Endodermal cell (in vitro differentiated cells): ENCODE measurements at regions not wholly inside any gene's neighbourhood (a gene's known extent, or its start where the extent isn't known, plus 50 kb on each side); places are given as distances from the start of the nearest gene placed in this dataset.

Source experiments
- DNase-seq: peaks from one replicate; pipeline ENCODE4 v3.0.0-alpha.2; 2017
- H3K27ac ChIP-seq: 2 replicates; pipeline ENCODE4 v1.5.1; 2013; ENCODE audit warnings: mild to moderate bottlenecking, low read depth, low read length, moderate library complexity
- H3K27me3 ChIP-seq: 2 replicates; pipeline ENCODE4 v1.6.1; 2013; ENCODE audit warnings: mild to moderate bottlenecking, low read length, moderate library complexity; ENCODE audit not compliant: insufficient read depth, control insufficient read depth, poor library complexity, severe bottlenecking
- H3K36me3 ChIP-seq: 2 replicates; pipeline ENCODE4 v1.7.0; 2013; ENCODE audit warnings: mild to moderate bottlenecking, low read length, moderate library complexity; ENCODE audit not compliant: control insufficient read depth, insufficient read depth
- H3K4me1 ChIP-seq: one replicate; pipeline ENCODE4 v1.7.0; 2013; ENCODE audit warnings: low read length; ENCODE audit not compliant: control insufficient read depth, insufficient read depth
- H3K4me3 ChIP-seq: 2 replicates; pipeline ENCODE4 v1.5.1; 2013; ENCODE audit warnings: mild to moderate bottlenecking, low read length, moderate library complexity
- H3K9ac ChIP-seq: 2 replicates; pipeline ENCODE4 v1.6.1; 2013; ENCODE audit warnings: mild to moderate bottlenecking, low read length, moderate library complexity; ENCODE audit not compliant: poor library complexity, severe bottlenecking; ENCODE audit errors: extremely low read depth
- H3K9me3 ChIP-seq: 2 replicates; pipeline ENCODE4 v1.6.1; 2013; ENCODE audit warnings: mild to moderate bottlenecking, low read length, moderate library complexity; ENCODE audit not compliant: control insufficient read depth
- H3K27ac Mint-ChIP-seq: 2 replicates; pipeline ENCODE4 v1.8.0; 2020; ENCODE audit warnings: mixed read lengths
- H3K27me3 Mint-ChIP-seq: 2 replicates; pipeline ENCODE4 v1.8.0; 2021; ENCODE audit warnings: mild to moderate bottlenecking, mixed read lengths; ENCODE audit not compliant: insufficient read depth
- H3K36me3 Mint-ChIP-seq: 2 replicates; pipeline ENCODE4 v1.8.0; 2020; ENCODE audit warnings: low read depth, mixed read lengths
- H3K4me1 Mint-ChIP-seq: 2 replicates; pipeline ENCODE4 v1.8.0; 2020; ENCODE audit warnings: mixed read lengths
- H3K4me3 Mint-ChIP-seq: 2 replicates; pipeline ENCODE4 v1.8.0; 2020; ENCODE audit warnings: mild to moderate bottlenecking, moderate library complexity, mixed read lengths
- H3K9me3 Mint-ChIP-seq: 2 replicates; pipeline ENCODE4 v1.8.0; 2020; ENCODE audit warnings: mild to moderate bottlenecking, mixed read lengths
- WGBS, 2 experiments: methylation state at CpG; one replicate each; pipeline versions ENCODE4 v1.1.5 to v1.1.7; 2013; ENCODE audit warnings: missing lambda C conversion rate in 2 of 2, mixed read lengths in 1 of 2; ENCODE audit not compliant: insufficient coverage in 1 of 2, insufficient read length in 1 of 2; 5-methylcytosine and 5-hydroxymethylcytosine counted together
- TF ChIP-seq, protein P1 (sequence below): fragments of 200-600 bp; sonication (generic); conservative IDR thresholded peaks from 2 replicates; pipeline ENCODE4 v1.5.0; 2021; ENCODE audit warnings: antibody characterized with exemption, mild to moderate bottlenecking

DNA sequence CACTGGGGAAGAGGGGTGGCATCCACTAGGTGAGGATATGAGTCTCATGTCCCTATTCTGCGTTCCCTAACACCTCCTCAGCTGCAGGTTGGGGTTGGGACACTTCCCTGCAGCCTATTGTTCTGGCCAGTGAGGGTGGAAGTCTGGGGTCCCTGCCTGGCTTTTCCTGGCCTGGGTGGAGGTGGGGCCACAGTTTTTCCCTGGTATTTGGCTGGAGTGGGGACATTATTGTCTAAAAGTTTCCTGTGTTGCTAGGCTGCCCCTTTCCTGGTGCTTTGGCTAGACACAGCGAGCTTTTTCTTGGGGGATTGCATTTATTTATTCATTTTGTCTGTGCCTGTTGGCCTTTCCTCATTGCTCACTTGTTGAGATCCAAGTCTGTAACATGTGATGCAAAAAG, 559.5 kb upstream of the IGFBP3 start:
- Mint-ChIP-seq H3K27ac (no peak overlapping the region), H3K36me3 (no peaks in the 10 kb centered on the region), H3K4me3 (no peak overlapping the region), H3K4me1 (no peaks in the 10 kb centered on the region), H3K9me3 (no peaks in the 10 kb centered on the region), H3K27me3 (peaks cover 2% of the 10 kb centered on the region)
- Histone ChIP-seq H3K27ac (no peak overlapping the region), H3K4me1 (peaks cover 3% of the 10 kb centered on the region), H3K4me3 (no peak overlapping the region), H3K36me3 (no peaks in the 10 kb centered on the region), H3K9ac (no peak overlapping the region), H3K27me3 (no peaks in the 10 kb centered on the region), H3K9me3 (no peaks in the 10 kb centered on the region)
- TF ChIP-seq, protein P1, sequence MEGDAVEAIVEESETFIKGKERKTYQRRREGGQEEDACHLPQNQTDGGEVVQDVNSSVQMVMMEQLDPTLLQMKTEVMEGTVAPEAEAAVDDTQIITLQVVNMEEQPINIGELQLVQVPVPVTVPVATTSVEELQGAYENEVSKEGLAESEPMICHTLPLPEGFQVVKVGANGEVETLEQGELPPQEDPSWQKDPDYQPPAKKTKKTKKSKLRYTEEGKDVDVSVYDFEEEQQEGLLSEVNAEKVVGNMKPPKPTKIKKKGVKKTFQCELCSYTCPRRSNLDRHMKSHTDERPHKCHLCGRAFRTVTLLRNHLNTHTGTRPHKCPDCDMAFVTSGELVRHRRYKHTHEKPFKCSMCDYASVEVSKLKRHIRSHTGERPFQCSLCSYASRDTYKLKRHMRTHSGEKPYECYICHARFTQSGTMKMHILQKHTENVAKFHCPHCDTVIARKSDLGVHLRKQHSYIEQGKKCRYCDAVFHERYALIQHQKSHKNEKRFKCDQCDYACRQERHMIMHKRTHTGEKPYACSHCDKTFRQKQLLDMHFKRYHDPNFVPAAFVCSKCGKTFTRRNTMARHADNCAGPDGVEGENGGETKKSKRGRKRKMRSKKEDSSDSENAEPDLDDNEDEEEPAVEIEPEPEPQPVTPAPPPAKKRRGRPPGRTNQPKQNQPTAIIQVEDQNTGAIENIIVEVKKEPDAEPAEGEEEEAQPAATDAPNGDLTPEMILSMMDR, result no peak
- WGBS, 2 experiments, result 94 to 100% methylated on average over 1 to 2 of the region's 2 CpGs
- no peak for DNase-seq

GRCh38 chr7:46479680-46480079, 558.6 kb upstream of the IGFBP3 start:
- Histone ChIP-seq H3K36me3 (no peaks in the 10 kb centered on the region), H3K27me3 (no peaks in the 10 kb centered on the region), H3K4me1 (no peaks in the 10 kb centered on the region), H3K9ac (no peak overlapping the region), H3K9me3 (no peaks in the 10 kb centered on the region), H3K27ac (no peak overlapping the region), H3K4me3 (no peak overlapping the region)
- Mint-ChIP-seq H3K36me3 (no peaks in the 10 kb centered on the region), H3K27me3 (peaks cover 4% of the 10 kb centered on the region), H3K9me3 (peaks cover 8% of the 10 kb centered on the region), H3K27ac (no peak overlapping the region), H3K4me1 (no peaks in the 10 kb centered on the region), H3K4me3 (no peak overlapping the region)
- TF ChIP-seq, protein P1, result no peak
- WGBS, 2 experiments, result 90 to 100% methylated on average over 2 to 4 of the region's 4 CpGs
- no peak for DNase-seq

- peaks cover 19% of the 10 kb centered on the region for H3K9me3 Mint-ChIP-seq
These were observed 557.0 kb upstream of the IGFBP3 start for GRCh38 chr7:46478046-46478445.

More at GRCh38 chr7:46478046-46478445, 557.0 kb upstream of the IGFBP3 start:
- Mint-ChIP-seq H3K4me1 (no peaks in the 10 kb centered on the region), H3K27me3 (peaks cover 4% of the 10 kb centered on the region), H3K4me3 (no peak overlapping the region), H3K27ac (no peak overlapping the region), H3K36me3 (no peaks in the 10 kb centered on the region)
- WGBS, 2 experiments, result 82% methylated on average over 1 of the region's 1 CpG; no CpG with 5 or more reads in 1 of the 2 experiments
- Histone ChIP-seq H3K36me3 (no peaks in the 10 kb centered on the region), H3K27ac (no peak overlapping the region), H3K4me3 (no peak overlapping the region), H3K9me3 (peaks cover 8% of the 10 kb centered on the region), H3K9ac (no peak overlapping the region), H3K4me1 (no peaks in the 10 kb centered on the region), H3K27me3 (no peaks in the 10 kb centered on the region)
- TF ChIP-seq, protein P1, result no peak
- DNase-seq, result no peak
